ENCODE measurements at regions not wholly inside any gene's neighbourhood (a gene's known extent, or its start where the extent isn't known, plus 50 kb on each side); places are given as distances from the start of the nearest gene placed in this dataset.

- DNase-seq, result no peak
These were observed 60.8 kb upstream of the CLMN start for GRCh38 chr14:95380350-95381042.

DNA sequence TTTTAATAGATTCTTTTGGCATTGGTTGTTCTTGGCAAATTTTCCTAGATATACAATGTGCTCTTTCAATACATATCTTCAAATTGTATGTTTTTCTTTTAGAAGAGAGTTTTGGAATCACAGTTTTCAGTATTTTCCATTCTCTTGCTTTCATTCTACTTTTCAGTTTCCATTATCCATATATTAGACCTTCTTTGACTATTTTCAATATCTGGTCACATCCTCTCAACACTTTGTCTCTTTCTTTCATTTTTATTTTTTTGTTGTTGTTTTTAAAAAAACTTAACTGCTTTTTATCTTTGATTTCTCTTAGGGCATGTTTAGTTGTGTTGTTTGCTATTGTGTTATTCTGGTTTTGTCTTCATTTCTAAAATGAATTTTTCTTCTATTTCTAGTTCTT, 59.9 kb upstream of the CLMN start:
- no peak for DNase-seq

- no peak for DNase-seq
These were observed 55.9 kb upstream of the CLMN start for GRCh38 chr14:95375539-95376109.

DNA sequence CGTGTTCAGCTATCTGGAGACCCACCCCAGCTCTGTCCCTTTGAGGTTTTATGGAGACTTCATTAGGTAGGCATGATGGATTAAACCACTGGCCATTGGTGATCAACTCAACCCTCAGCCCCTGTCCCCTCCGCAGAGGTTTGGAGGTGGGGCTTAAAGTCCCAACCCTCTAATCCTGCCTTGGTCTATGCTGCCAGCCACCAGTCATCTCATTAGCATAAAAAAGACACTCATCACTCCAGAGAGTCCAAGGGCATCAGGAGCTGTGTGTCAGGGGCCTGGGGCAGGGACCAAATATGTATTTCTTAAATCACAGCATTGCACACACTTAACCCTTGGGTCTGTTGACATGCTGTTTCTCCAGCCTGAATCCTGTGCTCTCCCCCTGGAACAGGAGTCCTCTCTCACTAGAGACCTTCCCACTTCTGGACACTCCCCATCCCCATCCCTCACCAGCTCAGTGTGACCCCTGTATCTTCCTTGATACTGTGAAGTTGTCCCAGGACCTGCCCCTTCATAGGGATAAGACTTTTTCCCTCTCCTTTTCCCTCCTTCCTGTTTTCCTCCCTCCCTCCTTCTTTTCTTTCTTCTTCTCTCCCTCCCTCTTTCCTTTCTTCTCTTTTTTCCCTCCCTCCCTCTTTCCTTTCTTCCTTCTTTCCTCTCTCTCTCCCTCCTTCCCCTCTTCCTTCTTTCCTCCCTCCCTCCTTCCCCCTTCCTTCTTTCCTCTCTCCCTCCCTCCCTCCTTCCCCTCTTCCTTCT, 54.7 kb upstream of the CLMN start:
- no peak for DNase-seq

DNA sequence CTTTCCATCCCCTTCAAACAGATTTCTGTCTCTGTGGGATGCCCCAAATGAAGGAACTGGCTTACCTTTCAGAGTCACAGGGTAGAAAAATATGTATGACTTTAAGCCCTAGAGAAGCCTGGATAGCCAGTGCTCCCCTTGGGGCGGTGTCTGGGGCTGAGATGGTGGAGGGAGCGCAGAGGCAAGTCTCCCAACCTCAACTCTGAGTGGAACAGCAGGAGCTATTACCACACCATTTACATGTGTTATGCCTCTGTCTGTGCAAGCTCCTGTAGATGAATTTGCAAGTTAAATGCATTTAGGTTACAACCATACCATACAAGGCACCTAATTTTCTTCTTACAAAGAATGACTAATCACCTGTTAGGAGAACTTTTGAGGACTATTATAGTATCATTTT, 50.4 kb upstream of the CLMN start:
- DNase-seq, result no peak

All from activated CD4-positive, alpha-beta T cell treated with anti-CD3 and anti-CD28 coated beads for 4 hours (primary cell).